ENCODE measurements at regions not wholly inside any gene's neighbourhood (a gene's known extent, or its start where the extent isn't known, plus 50 kb on each side); places are given as distances from the start of the nearest gene placed in this dataset.

DNA sequence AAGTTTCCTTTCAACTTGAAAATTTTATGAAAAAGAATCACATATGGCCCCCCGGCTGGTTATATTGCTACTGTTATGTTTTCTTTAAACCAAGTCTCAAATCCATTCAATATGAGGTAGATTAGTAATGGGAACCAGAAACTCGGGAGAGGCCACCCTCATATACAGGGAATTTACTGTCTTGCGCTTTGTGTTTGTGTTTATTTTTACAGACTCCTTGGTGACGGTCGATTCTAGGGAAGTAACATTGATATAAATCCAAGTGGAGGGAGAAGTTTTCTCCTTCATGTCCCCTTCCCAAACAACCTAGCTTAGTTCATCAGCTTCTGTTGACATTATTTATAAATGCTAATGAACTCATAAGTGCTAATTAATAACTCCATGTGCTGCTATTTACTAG lies 163.5 kb upstream of the LMO4 start:
- TF ChIP-seq, protein P1, sequence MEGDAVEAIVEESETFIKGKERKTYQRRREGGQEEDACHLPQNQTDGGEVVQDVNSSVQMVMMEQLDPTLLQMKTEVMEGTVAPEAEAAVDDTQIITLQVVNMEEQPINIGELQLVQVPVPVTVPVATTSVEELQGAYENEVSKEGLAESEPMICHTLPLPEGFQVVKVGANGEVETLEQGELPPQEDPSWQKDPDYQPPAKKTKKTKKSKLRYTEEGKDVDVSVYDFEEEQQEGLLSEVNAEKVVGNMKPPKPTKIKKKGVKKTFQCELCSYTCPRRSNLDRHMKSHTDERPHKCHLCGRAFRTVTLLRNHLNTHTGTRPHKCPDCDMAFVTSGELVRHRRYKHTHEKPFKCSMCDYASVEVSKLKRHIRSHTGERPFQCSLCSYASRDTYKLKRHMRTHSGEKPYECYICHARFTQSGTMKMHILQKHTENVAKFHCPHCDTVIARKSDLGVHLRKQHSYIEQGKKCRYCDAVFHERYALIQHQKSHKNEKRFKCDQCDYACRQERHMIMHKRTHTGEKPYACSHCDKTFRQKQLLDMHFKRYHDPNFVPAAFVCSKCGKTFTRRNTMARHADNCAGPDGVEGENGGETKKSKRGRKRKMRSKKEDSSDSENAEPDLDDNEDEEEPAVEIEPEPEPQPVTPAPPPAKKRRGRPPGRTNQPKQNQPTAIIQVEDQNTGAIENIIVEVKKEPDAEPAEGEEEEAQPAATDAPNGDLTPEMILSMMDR (IDR thresholded peaks at IDR 0.05): no peak
- H3K27ac ChIP-seq: no peak overlapping the region
- no peaks in the 10 kb centered on the region for H3K36me3 ChIP-seq
- no peak overlapping the region for H3K4me3 ChIP-seq (ENCODE audit: low read depth in 1 of 2, low read length in 1 of 2)
- H3K27me3 ChIP-seq: no peaks in the 10 kb centered on the region
- no peaks in the 10 kb centered on the region for H3K4me1 ChIP-seq (ENCODE audit: control insufficient read depth in 1 of 2, insufficient read depth in 1 of 2, low read depth in 1 of 2, low read length in 1 of 2)
- no peaks in the 10 kb centered on the region for H3K9me3 ChIP-seq

DNA sequence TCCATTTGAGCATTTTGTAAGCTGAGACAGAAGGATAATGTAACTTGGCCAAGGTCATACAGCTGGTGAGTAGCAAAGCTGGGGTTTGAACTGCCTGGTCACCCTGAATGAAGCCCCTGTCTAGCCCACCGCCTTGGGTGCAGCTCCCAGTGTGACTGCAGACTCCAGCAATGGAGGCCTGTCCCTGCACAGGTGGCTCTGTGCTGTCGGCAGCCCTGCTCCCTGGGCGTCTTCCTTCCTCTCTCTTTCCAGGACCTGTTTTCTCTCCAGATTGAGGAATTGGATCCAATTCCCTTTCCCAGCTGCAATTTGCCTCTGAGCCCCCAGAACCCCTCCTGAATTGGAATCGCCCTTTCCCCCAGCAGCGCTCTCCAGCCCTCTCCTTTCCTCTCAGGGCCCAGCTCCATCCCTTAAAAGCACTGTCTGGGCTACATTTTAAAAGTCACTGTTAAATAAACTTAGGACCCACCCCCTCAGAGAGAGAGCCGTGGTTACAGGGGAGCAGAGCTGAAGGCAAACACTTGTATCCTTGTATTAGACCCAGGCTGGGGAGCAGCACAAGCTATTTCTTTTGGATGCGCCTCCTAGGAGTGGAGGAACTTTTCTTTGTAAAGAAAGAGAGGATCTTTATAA lies 161.4 kb upstream of the LMO4 start:
- no peaks in the 10 kb centered on the region for H3K36me3 ChIP-seq
- no peaks in the 10 kb centered on the region for H3K27me3 ChIP-seq
- H3K27ac ChIP-seq: no peak overlapping the region
- H3K9me3 ChIP-seq: no peaks in the 10 kb centered on the region
- H3K4me3 ChIP-seq (ENCODE audit: low read depth in 1 of 2, low read length in 1 of 2): no peak overlapping the region
- TF ChIP-seq, protein P1 (IDR thresholded peaks at IDR 0.05): no peak
- no peaks in the 10 kb centered on the region for H3K4me1 ChIP-seq (ENCODE audit: control insufficient read depth in 1 of 2, insufficient read depth in 1 of 2, low read depth in 1 of 2, low read length in 1 of 2)

DNA sequence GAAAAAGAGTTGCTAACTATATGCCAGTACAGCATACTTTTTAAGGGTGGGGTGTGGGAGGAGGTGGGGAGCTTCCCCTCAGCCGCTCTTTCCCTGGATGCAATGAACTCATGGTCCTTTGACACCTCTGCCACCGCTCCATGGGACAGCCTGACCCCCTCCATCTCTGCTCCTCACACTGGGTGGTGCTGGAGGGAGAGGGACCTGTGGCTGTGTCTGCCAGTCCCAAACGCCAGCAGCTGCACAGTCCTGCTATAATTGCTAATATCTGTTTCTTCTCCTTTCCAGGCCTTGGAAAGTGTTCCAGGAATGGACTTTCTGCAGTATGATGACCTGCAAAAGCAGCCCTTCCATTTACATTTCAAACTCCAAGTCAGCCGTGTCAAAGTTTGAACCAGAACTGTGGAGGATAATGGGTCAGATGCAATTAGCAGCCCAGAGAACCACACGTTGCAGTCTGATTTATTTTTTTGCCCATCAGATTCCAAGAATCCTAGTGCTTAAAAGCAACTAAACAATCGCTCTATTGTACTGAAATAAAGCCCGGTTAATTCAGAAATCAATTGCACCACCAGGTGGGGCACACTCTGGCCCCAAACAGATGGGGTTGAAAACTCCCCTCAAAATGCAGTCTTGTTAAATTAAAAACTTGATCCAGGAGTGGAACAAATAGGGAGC lies 160.7 kb upstream of the LMO4 start:
- no peaks in the 10 kb centered on the region for H3K4me1 ChIP-seq (ENCODE audit: control insufficient read depth in 1 of 2, insufficient read depth in 1 of 2, low read depth in 1 of 2, low read length in 1 of 2)
- H3K9me3 ChIP-seq: no peaks in the 10 kb centered on the region
- H3K27me3 ChIP-seq: no peaks in the 10 kb centered on the region
- no peaks in the 10 kb centered on the region for H3K36me3 ChIP-seq
- no peak overlapping the region for H3K27ac ChIP-seq
- TF ChIP-seq, protein P1 (IDR thresholded peaks at IDR 0.05): no peak
- no peak overlapping the region for H3K4me3 ChIP-seq (ENCODE audit: low read depth in 1 of 2, low read length in 1 of 2)

DNA sequence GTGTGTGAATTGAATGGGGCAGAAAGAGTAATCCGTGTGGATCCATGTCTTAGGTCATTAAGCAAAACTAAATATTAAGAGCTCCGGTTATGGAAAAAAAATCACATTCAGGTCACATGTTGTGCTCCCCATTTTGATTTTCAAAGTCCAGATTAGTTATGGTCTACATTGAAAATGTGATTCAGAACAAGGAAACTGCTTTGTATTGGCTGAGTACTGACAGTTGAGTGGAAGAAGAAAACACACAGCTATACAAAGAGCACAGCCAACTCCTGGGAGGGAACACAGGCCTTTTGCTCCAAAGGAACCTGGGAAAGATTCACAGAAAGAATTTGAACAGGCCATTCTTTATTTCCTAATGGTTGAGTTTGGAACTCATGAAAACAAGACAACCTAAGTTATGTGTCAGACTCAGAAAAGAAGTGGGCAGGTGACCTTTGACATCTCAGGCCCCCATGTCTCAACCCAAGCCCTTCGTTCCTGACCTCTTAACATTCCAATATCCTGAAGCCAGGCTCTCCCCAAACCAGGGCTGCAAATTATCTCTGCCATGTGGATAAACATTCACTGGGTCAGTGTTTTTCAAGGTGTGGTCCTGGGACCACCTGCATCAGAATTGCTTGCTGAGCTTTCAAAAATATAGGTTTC lies 159.3 kb upstream of the LMO4 start:
- no peaks in the 10 kb centered on the region for H3K27me3 ChIP-seq
- TF ChIP-seq, protein P1 (IDR thresholded peaks at IDR 0.05): no peak
- H3K4me1 ChIP-seq (ENCODE audit: control insufficient read depth in 1 of 2, insufficient read depth in 1 of 2, low read depth in 1 of 2, low read length in 1 of 2): no peaks in the 10 kb centered on the region
- no peaks in the 10 kb centered on the region for H3K36me3 ChIP-seq
- H3K27ac ChIP-seq: no peak overlapping the region
- no peaks in the 10 kb centered on the region for H3K9me3 ChIP-seq
- no peak overlapping the region for H3K4me3 ChIP-seq (ENCODE audit: low read depth in 1 of 2, low read length in 1 of 2)

DNA sequence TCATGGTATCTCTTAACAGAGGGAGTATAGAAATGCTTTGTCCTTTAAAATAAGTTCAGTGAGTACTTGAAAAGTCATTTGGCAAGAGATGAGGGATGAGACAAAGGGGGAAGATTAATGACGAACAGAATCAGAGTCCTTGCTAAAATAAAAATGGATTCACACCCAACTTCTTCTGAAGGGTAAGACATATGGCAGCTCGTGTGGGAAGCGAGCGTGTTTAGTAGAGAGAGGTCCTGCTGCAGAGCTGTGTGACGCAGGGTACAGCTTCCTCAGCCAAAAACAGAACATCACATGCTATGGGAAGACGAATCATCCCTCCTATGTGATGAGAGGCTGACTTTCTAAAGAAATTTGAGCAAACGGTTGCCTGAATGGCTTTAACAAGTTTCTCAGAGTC lies 158.5 kb upstream of the LMO4 start:
- Histone ChIP-seq H3K27ac (no peak overlapping the region), H3K4me3 (ENCODE audit: low read depth in 1 of 2, low read length in 1 of 2) (no peak overlapping the region), H3K36me3 (no peaks in the 10 kb centered on the region), H3K27me3 (no peaks in the 10 kb centered on the region), H3K4me1 (ENCODE audit: control insufficient read depth in 1 of 2, insufficient read depth in 1 of 2, low read depth in 1 of 2, low read length in 1 of 2) (no peaks in the 10 kb centered on the region), H3K9me3 (no peaks in the 10 kb centered on the region)
- TF ChIP-seq, protein P1 (IDR thresholded peaks at IDR 0.05): no peak
